ENCODE measurements at regions not wholly inside any gene's neighbourhood (a gene's known extent, or its start where the extent isn't known, plus 50 kb on each side); places are given as distances from the start of the nearest gene placed in this dataset.
A peak's percentile ranks its signal among the peaks of the same experiment; 100 is the strongest.

- Histone ChIP-seq H4K5ac (ENCODE audit: insufficient read length, low read depth, low read length) (no peak overlapping the region), H2BK120ac (ENCODE audit: low read depth, low read length, poor library complexity, severe bottlenecking) (no peak overlapping the region), H4K91ac (ENCODE audit: insufficient read length, low read depth, low read length) (no peak overlapping the region), H3K27ac (ENCODE audit: insufficient read length, low read depth, low read length) (no peak overlapping the region), H3K4ac (ENCODE audit: low read depth, low read length) (no peak overlapping the region), H4K20me1 (ENCODE audit: control insufficient read depth, insufficient read depth, insufficient read length) (no peaks in the 10 kb centered on the region), H2AK5ac (ENCODE audit: insufficient read length, low read length) (no peak overlapping the region), H3K9me3 (ENCODE audit: control insufficient read depth, low read depth, low read length) (no peaks in the 10 kb centered on the region), H3K4me2 (ENCODE audit: insufficient read depth, insufficient read length, low read length) (no peak overlapping the region), H3K4me1 (ENCODE audit: insufficient read depth, low read length) (no peaks in the 10 kb centered on the region; the same call in 1 of the 2 replicates), H2AFZ (ENCODE audit: low read length) (no peak overlapping the region), H3T11ph (ENCODE audit: low read length) (no peak overlapping the region), H3K56ac (ENCODE audit: insufficient read length, low read depth, low read length) (no peak overlapping the region), H3K23me2 (ENCODE audit: insufficient read length, low read depth, low read length, poor library complexity, severe bottlenecking) (no peaks in the 10 kb centered on the region), H3K27me3 (ENCODE audit: insufficient read depth, low read length) (no peaks in the 10 kb centered on the region; the same call in 1 of the 2 replicates), H3K79me2 (ENCODE audit: insufficient read depth, low read length) (no peaks in the 10 kb centered on the region), H4K8ac (replicated peaks; ENCODE audit: insufficient read length, low read depth, low read length) (no peak overlapping the region), H2BK15ac (ENCODE audit: low read depth, low read length) (no peak overlapping the region), H3K9ac (ENCODE audit: extremely low read depth, insufficient read length, low read length) (no peak overlapping the region), H2BK5ac (ENCODE audit: insufficient read length, low read length) (no peak overlapping the region), H3K18ac (ENCODE audit: insufficient read length, low read depth, low read length) (no peak overlapping the region), H3K79me1 (ENCODE audit: insufficient read depth, low read depth, low read length, poor library complexity, severe bottlenecking) (no peaks in the 10 kb centered on the region), H2BK12ac (ENCODE audit: insufficient read length, low read depth, low read length) (no peak overlapping the region), H3K23ac (ENCODE audit: insufficient read length, low read depth, low read length) (no peak overlapping the region), H3K14ac (ENCODE audit: insufficient read depth, low read length) (no peak overlapping the region), H2BK20ac (ENCODE audit: low read depth, low read length, poor library complexity, severe bottlenecking) (no peak overlapping the region)
- H3K27me3 Mint-ChIP-seq (ENCODE audit: low read depth) = peaks cover 42% of the 10 kb centered on the region
- H3K4me3 Mint-ChIP-seq = no peak overlapping the region
- no peaks in the 10 kb centered on the region for H3K36me3 Mint-ChIP-seq (ENCODE audit: insufficient read depth in 1 of 3, low read depth in 3 of 3)
- H3K27ac Mint-ChIP-seq = 0 out of 7 replicates have a peak overlapping the region, but pooled peaks of 1 of the 3 experiments have one; percentile 19
- TF ChIP-seq CTCF (conservative IDR thresholded peaks at IDR 0.05) = no peak
- H3K4me1 Mint-ChIP-seq = peaks cover 11% of the 10 kb centered on the region in 2 experiments
- peak; percentile 52 for DNase-seq
- no CpG with 5 or more reads among the region's 6 CpGs for WGBS (ENCODE audit: extremely low coverage, insufficient read length, low lambda C conversion rate)
- no peaks in the 10 kb centered on the region for H3K9me3 Mint-ChIP-seq
Measured at GRCh38 chr11:12587333-12587991, 86.8 kb upstream of the TEAD1 start.

All from H9 (cell line).